GM12874 (cell line): ENCODE measurements at regions not wholly inside any gene's neighbourhood (a gene's known extent, or its start where the extent isn't known, plus 50 kb on each side); places are given as distances from the start of the nearest gene placed in this dataset.

Experiments used
- CTCF ChIP-seq: IDR thresholded peaks from 2 replicates; pipeline ENCODE4 v1.5.1; 2011; ENCODE audit warnings: low read depth, mild to moderate bottlenecking, control low read depth, low read length, moderate library complexity; ENCODE audit not compliant: insufficient read depth

GRCh38 chr16:76787394-76787793, 403.6 kb upstream of the MON1B start:
- TF ChIP-seq CTCF, result no peak

- no peak for TF ChIP-seq CTCF
These were observed 399.8 kb upstream of the MON1B start for GRCh38 chr16:76791151-76791550.

- TF ChIP-seq CTCF, result no peak
These were observed 394.6 kb upstream of the MON1B start for GRCh38 chr16:76796416-76796815.

GRCh38 chr16:76796978-76797377, 394.0 kb upstream of the MON1B start:
- TF ChIP-seq CTCF, result no peak

GRCh38 chr16:76797457-76797856, 393.5 kb upstream of the MON1B start:
- TF ChIP-seq CTCF, result no peak

- no peak for TF ChIP-seq CTCF
These were observed 390.8 kb upstream of the MON1B start for GRCh38 chr16:76800196-76800595.

- TF ChIP-seq CTCF, result no peak
These were observed 389.6 kb upstream of the MON1B start for GRCh38 chr16:76801357-76801756.

GRCh38 chr16:76816475-76816874, 374.5 kb upstream of the MON1B start:
- TF ChIP-seq CTCF, result no peak
